HG03025 (cell line): ENCODE measurements at regions not wholly inside any gene's neighbourhood (a gene's known extent, or its start where the extent isn't known, plus 50 kb on each side); places are given as distances from the start of the nearest gene placed in this dataset.

Experiments
- ATAC-seq: cut with Tn5 transposase; IDR thresholded peaks from one replicate; pipeline ENCODE4 v1.9.1; 2021; ENCODE audit warnings: mild to moderate bottlenecking, moderate library complexity; ENCODE audit not compliant: unreplicated experiment, low FRiP score

- ATAC-seq: no peak
Observed at GRCh38 chr3:160162440-160162839, 62.8 kb upstream of the C3orf80 start.

- ATAC-seq: no peak
Observed at GRCh38 chr3:160163229-160163878, 61.9 kb upstream of the C3orf80 start.

GRCh38 chr3:160168246-160168645 is 57.0 kb upstream of the C3orf80 start:
- no peak for ATAC-seq

GRCh38 chr3:160169139-160169976 is 55.9 kb upstream of the C3orf80 start:
- no peak for ATAC-seq

GRCh38 chr3:160170409-160171370 is 54.5 kb upstream of the C3orf80 start:
- peak; percentile 71 for ATAC-seq

- ATAC-seq: no peak
Observed at GRCh38 chr3:160171813-160172212, 53.4 kb upstream of the C3orf80 start.

GRCh38 chr3:160174621-160175020 is 50.6 kb upstream of the C3orf80 start:
- ATAC-seq: no peak
